GM19438 (cell line): ENCODE measurements at regions not wholly inside any gene's neighbourhood (a gene's known extent, or its start where the extent isn't known, plus 50 kb on each side); places are given as distances from the start of the nearest gene placed in this dataset.

ENCODE experiments used
- ATAC-seq: cut with Tn5 transposase; IDR thresholded peaks from one replicate; pipeline ENCODE4 v1.9.1; 2021; ENCODE audit warnings: low read depth; ENCODE audit not compliant: unreplicated experiment

DNA sequence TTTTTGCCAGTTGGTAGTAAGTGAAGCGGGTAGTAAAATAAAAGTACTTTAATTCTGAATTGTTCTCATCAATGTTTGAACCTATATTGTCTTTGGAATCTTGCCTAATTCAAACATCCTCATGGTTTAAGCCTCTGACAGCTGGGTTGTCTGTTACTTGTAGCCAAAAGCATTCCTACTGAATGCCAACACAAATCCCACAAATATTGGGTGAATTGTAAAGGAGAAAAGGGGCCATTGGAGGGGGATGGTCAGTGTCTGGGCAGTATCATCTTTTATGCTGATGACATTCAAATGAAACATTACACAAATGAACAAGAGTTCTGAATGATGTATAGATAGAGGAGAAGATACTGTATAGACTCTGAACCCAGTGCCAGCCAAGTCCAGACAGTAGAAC lies 309.5 kb downstream of the OSTF1 start:
- no peak for ATAC-seq

DNA sequence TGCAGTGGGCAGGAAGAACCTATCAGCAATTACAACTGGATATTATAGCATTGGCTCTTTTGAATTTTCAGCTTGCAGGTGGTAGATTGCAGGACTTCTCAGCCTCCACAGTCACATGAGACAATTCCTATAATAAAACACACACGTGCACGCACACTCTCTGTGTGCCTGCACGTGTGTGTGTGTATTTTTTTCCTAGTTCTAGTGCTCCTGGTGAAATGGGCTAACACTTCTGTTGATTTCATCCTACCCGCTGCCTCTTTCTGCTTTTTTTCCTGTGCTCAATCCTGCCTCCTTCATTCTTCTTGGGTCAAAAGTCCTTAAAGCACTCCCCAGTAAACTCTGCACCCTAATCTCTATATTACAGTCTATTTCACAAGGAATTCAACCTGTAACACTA lies 320.1 kb downstream of the OSTF1 start:
- no peak for ATAC-seq

DNA sequence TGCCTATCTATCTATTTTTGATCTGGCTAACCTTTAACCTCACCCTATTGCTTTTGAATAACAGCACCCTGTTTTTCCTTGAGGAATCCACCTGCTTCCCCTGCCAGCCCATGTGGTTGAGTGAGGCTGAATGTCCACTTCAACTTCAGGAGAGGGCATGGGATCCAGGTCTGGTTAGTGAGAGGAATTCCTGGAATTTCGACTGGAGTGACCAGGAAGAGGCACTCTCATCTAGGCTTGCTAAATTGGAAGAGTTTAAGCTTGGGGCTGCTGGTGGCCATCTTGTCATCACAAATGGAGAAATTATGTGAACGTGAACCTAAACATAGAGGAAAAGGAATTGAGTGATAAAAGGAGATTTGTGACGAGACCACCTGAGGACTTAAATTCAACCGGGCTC lies 322.1 kb downstream of the OSTF1 start:
- no peak for ATAC-seq

DNA sequence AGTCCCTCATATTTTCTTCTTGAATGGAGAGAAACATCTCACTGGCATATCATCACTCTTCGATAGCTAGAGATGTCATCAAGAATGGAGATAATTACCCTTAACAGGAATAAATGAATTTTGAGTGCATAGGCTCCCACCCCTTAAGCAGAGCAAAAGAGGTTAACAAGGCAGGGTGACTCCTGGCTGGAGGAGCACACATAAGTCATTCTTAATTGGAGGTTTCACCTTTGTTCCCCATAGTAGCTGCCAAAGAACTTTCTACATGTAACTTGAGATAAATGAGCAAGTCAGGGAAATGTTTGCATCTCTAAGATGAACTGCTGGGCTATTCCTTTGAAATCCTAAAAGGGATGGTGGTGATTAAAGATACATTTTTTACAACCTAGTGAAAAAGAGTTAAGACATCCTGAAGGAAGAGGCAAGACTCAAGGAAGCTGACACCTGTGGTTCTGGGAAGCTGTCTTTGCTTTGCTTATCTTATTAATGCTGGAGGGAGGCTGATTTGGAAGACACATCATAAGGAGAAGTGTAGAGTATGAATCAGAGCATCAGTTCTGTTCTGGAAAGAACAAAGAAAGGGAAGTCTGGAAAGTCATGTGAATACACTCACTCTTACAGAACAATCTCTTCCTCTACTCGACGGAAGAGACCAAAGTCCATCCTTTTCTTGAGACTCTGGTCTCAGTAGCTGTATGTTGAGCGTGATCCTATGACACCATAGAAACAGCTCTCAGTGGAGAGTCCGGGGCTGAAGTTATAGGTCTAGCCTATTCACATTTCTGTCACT lies 326.3 kb downstream of the OSTF1 start:
- no peak for ATAC-seq

DNA sequence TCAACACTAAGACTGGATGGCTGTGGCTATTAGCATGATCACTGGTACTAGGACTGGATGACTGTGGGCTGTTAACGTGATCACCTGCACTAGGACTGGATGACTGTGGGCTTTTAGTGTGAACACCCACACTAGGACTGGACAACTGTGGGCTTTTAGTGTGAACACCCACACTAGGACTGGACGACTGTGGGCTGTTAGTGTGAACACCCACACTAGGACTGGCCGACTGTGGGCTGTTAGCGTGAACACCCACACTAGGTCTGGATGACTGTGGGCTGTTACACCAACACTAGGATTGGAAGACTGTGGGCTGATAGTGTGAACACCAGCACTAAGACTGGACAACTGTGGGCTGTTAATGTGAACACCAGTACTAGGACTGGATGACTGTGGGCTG lies 329.2 kb downstream of the OSTF1 start:
- ATAC-seq: no peak

DNA sequence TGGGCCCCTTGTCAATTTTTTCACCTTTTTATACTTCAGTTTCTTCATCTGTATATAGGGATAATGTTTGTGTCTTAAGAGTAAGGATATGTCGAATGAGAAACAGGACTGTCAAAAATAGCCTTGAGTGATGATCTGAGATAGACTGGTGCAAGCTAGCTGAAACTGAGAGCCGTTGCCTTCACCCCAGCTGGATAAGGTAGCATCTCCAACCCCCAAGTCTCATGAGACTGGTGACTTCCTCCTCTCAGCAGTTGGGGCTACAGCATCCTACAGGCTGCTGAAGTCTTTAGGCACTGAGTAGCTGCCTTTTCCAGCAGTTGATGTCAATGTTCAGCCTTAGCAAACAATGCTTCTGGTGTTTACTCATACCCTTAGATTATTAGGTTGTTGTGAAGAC lies 330.2 kb downstream of the OSTF1 start:
- ATAC-seq: no peak

DNA sequence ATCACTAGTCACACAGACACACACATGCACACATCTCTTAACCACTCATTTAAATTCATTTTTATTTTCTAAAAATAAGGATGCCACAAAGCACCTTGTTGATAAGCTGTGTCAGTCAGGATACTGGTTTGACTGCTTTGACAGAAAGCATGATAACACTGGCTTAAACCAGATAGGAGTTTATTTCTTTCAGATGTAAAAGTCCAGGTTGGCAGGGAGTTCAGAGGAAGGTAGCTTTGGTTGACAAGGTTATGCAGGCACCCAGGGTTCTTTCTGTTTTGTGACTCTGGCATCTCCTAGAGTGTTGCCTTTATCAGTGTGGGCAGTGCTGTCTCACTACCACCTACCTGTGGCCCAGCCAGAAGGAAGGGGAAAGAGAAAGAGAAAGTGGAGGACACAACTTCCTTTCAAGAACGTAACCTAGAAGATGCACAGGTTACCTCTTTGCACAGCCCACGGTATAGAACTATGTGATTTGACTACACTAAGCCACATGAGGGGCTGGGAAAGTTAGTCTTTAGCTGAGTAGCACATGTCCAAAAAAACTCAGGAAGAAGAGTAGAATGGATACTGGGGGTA lies 334.7 kb downstream of the OSTF1 start:
- ATAC-seq: no peak

DNA sequence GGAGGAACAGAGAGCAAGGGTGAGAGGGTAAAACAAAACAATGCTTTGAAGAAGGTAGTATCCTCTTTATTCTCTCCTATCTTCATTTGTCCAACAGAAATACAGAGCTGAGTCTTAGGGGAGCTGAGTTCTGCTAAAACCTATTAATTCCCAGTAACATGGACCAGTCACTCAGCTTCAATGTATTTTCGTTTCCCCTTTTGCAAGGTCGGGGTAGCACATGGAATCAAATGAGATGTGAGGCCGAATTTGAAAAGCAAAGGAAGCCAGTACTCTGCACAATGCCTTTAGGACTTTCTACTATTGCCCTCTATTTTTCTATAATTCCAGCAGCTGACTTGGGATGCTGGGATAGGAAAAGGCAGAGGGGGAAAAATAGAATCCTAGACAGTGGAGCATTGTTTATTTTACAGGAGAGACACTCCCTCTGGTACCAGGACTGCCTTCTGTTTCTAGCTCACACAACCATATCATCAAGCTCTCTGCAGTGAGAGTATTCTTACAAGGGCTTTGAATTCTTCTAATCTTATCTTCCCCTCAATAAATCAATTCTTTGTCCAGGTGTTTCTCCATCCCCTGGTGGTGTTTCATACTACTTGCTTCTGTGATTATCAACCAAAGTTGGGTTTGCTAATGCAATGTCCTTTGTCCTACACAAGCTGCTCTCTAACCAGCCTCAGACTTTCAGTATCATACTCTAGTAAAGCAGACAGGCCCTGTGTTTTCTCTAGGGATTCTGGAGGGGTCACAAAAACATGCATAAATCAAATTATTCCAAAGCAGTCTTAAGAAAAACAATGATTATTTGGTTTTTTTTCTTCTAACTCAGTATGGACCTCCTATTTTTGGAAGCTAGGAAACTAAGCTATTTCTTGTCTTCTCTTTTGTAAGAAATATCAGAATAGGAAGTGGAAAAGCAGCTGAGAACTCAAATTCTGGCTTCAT lies 341.5 kb downstream of the OSTF1 start:
- no peak for ATAC-seq

DNA sequence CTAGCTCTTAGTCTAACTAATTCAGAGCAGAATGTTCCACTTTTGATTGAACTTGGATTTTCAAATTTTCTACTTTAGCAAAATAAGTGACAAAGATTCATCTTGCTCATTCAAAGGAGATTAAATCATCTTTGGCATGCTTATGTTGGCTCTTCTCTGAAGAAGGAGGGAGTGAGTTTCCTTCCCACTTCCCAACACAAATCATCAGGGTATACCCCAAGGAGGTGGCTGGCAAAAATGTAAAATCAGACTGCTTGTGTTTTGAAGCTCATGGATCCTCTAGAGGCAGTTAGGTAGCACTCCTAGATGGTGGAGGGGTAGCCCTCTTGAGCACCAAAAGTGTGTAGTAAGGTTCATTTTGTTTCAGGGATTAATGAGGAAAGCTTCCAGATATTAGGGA lies 343.1 kb downstream of the OSTF1 start:
- ATAC-seq: no peak

DNA sequence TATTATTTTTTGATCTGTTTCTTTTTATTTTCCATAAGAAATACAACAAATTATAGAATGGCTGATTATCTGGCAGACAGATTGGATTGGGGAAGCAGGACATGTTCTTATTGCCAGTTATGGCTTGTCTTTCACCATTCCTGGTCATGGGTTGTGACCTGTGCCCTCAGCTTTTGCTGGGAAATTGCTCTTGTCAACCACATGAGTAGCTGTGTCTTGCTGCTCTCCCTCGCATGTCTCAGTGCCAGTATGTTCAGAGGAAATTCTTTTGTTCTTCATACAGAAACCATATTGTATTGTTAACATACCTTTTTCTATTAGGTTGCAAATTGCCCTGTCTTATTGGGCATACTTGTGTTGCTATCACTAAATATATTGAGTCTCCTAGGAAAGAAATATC lies 344.1 kb downstream of the OSTF1 start:
- ATAC-seq: no peak

DNA sequence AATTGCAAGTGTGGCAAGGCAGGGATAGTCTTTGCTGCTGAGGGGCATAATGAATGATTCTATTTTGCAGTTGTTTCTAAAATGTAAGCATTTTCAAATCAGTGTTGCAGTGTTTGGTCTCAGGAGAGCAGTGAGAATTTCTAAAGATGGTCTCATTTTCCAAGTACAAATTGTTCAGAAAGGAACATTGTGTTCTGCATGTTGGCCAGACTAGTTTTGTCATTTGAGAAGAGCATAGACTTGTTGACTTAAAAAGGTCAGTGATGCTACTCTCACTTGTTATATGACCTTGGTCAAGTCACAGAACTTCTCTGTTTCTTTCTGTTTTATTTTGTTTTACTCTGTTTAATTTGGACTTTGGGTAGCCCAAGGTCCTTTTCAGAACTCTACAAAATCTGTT lies 344.6 kb downstream of the OSTF1 start:
- no peak for ATAC-seq

DNA sequence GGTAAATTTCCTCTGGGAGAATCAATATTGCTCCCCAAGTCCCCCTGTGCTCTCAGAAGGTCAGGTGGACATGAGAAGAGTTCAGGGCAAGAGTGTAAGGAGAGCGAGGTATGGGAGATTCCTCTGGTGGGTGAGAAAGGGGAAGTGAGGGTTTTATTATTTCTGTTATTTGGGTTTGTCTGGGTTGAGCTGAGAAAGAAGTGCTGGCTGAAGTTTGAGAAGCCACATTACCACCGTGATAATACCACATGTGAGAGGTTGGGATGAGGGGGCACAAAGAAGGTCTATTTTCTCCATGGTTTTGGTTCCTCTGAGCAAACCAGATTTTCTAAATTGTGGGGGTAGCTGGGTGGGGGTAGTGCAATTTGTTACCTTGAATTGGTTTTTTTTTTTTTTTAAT lies 350.4 kb downstream of the OSTF1 start:
- no peak for ATAC-seq

DNA sequence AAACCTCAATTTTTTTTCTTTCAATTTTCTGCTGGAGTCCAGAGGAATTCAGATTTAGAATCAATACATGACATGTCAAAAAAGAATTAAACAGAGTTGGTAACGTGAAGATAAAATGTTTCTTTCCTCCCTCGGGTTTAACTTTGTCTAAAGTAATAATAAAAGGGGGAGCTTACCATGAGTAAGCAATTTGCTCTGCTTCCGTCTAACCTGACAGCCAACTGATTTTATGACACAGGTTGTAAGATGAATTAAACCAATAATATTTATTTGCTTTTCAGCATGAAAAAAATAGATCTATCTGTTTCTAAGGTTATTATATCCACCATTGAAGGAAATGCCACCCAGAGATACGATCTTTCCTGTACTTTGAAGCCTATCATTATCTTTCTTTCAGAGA lies 352.6 kb downstream of the OSTF1 start:
- ATAC-seq: no peak

DNA sequence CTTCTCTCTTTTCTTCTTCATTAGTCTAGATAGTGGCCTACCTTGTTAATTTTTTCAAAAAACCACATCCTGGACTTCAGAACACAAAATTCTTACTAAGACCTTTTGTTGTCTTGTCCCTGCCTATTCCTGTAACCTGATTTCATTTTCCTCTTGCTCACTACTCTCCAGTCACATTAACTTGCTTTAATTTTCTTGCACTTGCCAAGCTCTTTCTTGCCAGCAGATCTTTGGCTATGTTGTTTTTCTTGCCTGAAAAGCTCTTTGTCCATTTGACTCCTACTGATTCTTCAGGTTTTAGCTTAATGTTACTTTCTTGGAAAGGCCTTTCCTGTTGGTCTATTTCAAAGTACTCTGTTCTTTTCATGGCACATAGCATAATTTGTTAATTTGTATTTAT lies 356.8 kb downstream of the OSTF1 start:
- no peak for ATAC-seq

DNA sequence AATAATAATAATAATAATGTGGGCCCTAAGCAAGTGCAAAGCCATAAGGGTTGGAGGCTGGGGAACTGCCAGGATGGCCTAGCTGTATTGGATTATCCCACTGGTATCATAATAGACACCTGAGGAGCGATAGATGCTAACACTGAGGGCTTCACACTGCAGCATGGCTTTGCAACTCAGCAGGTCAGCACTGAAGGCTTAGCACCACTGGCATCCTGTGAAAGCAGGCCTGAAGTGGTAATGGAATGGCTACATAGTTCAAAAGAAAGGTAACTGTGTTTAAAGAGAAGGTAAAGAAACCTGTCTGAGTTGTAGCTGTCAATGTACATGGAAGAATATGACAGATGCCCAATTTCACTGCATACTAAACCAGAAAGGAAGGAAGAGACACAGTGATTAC lies 359.0 kb downstream of the OSTF1 start:
- no peak for ATAC-seq

DNA sequence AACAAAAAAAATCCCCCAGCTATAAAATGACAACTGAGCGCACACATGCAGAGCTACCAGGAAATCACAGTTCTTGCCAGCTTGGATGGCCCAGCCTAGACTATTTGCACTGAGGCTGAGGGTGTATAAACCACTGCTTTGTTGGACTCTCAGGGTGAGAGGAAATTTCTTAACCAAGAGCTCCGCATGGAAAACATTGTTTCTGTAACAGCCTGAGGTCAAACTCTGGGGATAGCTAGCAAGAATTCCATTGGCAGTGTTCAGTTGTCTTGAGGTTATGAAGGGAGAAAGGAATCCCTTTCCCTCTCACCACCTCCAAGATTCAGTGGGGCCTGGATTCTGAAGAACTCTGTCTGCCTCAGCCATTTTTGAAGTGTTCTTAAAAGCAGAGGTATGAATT lies 360.0 kb downstream of the OSTF1 start:
- ATAC-seq: no peak

DNA sequence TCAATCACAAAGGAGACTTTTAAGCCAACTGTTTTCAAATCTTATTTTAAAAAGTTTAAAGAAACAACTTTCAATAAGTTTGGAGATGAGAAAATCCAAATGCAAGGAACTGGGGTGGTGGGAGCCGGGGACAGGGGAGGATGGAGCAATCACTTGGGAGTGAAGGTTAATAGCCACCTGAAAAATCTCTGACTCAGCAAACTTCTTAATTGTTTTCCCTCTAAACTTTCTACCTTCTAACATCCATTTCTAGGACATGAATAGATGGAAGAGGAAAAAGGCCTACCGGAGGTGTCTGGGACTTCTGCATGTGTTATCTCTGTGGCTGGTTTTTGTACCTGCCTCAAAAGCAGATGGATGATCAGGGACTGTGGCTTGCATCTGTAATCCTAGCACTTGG lies 360.6 kb downstream of the OSTF1 start:
- no peak for ATAC-seq

DNA sequence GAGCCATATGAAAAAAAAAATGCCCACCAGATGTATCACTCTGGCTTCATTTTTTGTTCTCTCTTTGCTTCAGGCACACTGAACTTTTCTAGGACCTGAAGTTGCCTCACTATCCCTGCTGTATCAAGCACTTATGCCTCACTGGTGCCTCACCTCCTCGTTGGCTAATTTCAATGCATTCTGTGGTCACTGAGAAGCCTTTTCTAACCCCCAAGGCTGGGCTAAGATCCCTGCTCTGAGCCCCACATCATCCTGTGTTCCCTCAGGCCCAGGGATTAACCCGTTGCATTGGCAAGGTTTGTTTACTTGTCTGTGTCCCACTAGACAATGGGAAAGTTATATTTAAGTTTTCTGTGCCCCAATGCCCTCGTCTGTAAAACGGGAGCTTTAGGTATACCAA lies 362.7 kb downstream of the OSTF1 start:
- no peak for ATAC-seq

DNA sequence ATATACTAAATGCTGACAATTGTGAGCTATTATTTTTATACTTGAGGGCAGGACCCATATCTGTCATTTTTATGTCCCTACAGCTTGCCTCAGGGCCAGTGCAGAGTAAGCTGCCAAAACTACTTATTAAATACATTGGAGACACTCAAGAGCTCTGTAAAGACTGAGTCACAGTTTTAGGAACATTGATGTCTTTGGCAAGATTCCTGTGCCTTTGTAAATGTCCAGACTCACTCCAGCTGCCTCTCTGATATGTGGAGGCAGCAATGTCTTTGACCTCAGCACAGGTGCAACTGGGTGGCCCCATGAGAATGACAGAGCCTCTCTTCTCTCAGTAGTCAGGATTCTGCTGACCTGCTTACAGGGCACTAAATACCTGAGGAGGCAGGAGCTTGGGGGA lies 363.2 kb downstream of the OSTF1 start:
- no peak for ATAC-seq

DNA sequence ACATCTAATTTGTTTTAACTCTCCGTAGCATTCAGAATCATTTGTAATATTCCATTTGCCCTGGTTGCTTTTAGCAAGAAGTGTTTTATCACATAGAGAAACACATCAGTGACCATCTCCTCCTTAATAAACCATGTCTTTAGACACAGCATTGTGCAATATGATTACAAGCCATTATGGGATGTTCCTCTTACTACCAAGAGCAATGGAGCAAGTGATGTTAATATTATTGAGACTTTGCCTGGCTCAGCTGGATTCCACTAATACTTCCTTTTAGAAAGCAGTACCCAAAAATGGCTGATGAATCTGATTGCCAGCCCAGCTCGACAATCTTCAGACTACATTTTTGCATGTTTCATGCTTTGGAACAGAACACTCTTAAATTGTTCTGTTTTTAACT lies 364.2 kb downstream of the OSTF1 start:
- ATAC-seq: no peak

DNA sequence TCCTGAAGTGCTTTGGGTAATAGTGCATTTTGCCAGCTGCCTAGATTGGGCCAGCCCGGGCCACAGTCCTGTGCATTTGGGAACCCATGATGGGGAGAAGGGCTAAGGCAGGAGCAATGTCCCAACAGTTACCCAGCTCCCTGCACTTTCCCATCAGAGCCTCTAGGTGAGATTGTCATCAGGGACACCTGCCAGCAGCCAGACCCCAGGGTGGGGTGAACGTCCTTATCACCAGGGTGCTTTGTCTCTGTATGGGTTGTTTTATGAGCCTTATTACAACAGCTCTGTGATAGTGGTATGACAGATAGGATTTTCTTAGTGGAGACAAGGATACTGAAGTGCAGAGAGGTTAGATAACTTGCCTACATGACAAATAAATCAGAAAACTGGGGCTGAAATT lies 365.7 kb downstream of the OSTF1 start:
- ATAC-seq: no peak

DNA sequence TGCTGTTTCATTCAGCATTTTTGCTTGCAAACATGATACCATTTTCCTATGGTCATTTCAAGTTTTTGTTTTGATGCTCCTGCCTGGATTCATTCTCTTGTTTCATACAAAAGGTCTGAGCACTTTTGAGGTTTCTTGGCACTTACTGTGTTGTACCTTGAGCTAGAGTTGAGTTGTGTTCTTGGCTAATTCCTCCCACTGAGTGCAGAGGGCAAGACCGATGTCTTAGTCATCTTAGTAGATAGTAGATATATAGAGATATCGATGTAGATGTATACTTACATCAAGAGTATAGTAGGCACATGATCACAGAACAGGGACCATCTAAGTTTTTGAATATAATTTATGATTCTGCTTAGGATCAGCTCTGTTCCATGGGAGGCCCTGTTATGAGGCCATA lies 366.6 kb downstream of the OSTF1 start:
- ATAC-seq: no peak
